ENCODE measurements at regions not wholly inside any gene's neighbourhood (a gene's known extent, or its start where the extent isn't known, plus 50 kb on each side); places are given as distances from the start of the nearest gene placed in this dataset.

GRCh38 chr1:177442584-177442983 is 271.8 kb downstream of the BRINP2 start:
- 15 to 40% (median 16%) methylated on average over 6 of the region's 6 CpGs for WGBS, 3 donors
- no peaks in the 10 kb centered on the region for H3K4me1 ChIP-seq (ENCODE audit: control insufficient read depth in 3 of 3, insufficient read depth in 2 of 3, low read depth in 1 of 3, low read length in 2 of 3)
- peaks cover 0 to 4% (median 0%) of the 10 kb centered on the region in 3 donors for H3K27me3 ChIP-seq (ENCODE audit: control insufficient read depth in 3 of 3, insufficient read depth in 3 of 3, low read length in 3 of 3)
- no peak overlapping the region for H3K4me3 ChIP-seq (ENCODE audit: low read depth in 1 of 3, low read length in 3 of 3)
- H3K9me3 ChIP-seq (ENCODE audit: control insufficient read depth in 2 of 2, insufficient read depth in 1 of 2, low read depth in 1 of 2, low read length in 1 of 2): no peaks in the 10 kb centered on the region
- DNase-seq: no peak
- H3K36me3 ChIP-seq (ENCODE audit: control insufficient read depth in 3 of 3, insufficient read depth in 2 of 3, low read depth in 1 of 3, low read length in 3 of 3): no peaks in the 10 kb centered on the region
- H3K27ac ChIP-seq (ENCODE audit: low read depth in 1 of 3, low read length in 2 of 3): no peak overlapping the region
- no peak for FAIRE-seq

GRCh38 chr1:177441281-177441680 is 270.5 kb downstream of the BRINP2 start:
- Histone ChIP-seq H3K4me1 (ENCODE audit: control insufficient read depth in 3 of 3, insufficient read depth in 2 of 3, low read depth in 1 of 3, low read length in 2 of 3) (no peaks in the 10 kb centered on the region), H3K4me3 (ENCODE audit: low read depth in 1 of 3, low read length in 3 of 3) (no peak overlapping the region), H3K27me3 (ENCODE audit: control insufficient read depth in 3 of 3, insufficient read depth in 3 of 3, low read length in 3 of 3) (peaks cover 0 to 4% (median 0%) of the 10 kb centered on the region in 3 donors), H3K36me3 (ENCODE audit: control insufficient read depth in 3 of 3, insufficient read depth in 2 of 3, low read depth in 1 of 3, low read length in 3 of 3) (no peaks in the 10 kb centered on the region), H3K9me3 (ENCODE audit: control insufficient read depth in 2 of 2, insufficient read depth in 1 of 2, low read depth in 1 of 2, low read length in 1 of 2) (no peaks in the 10 kb centered on the region), H3K27ac (ENCODE audit: low read depth in 1 of 3, low read length in 2 of 3) (no peak overlapping the region)
- WGBS, 3 donors: 81 to 94% (median 83%) methylated on average over 1 of the region's 1 CpG
- DNase-seq (no peak), FAIRE-seq (no peak)

- no peaks in the 10 kb centered on the region for H3K4me1 ChIP-seq (ENCODE audit: control insufficient read depth in 3 of 3, insufficient read depth in 2 of 3, low read depth in 1 of 3, low read length in 2 of 3)
- H3K27me3 ChIP-seq (ENCODE audit: control insufficient read depth in 3 of 3, insufficient read depth in 3 of 3, low read length in 3 of 3): peaks cover 0 to 4% (median 0%) of the 10 kb centered on the region in 3 donors
- no peak overlapping the region for H3K27ac ChIP-seq (ENCODE audit: low read depth in 1 of 3, low read length in 2 of 3)
- FAIRE-seq (no peak), DNase-seq (no peak)
- 69 to 70% (median 69%) methylated on average over 4 of the region's 4 CpGs for WGBS, 3 donors
- no peak overlapping the region for H3K4me3 ChIP-seq (ENCODE audit: low read depth in 1 of 3, low read length in 3 of 3)
- H3K36me3 ChIP-seq (ENCODE audit: control insufficient read depth in 3 of 3, insufficient read depth in 2 of 3, low read depth in 1 of 3, low read length in 3 of 3): no peaks in the 10 kb centered on the region
- H3K9me3 ChIP-seq (ENCODE audit: control insufficient read depth in 2 of 2, insufficient read depth in 1 of 2, low read depth in 1 of 2, low read length in 1 of 2): no peaks in the 10 kb centered on the region
Measured at GRCh38 chr1:177440821-177441220, 270.1 kb downstream of the BRINP2 start.

GRCh38 chr1:177439301-177439700 is 268.5 kb downstream of the BRINP2 start:
- Histone ChIP-seq H3K27me3 (ENCODE audit: control insufficient read depth in 3 of 3, insufficient read depth in 3 of 3, low read length in 3 of 3) (peaks cover 0 to under 1% (median 0%) of the 10 kb centered on the region in 3 donors), H3K27ac (ENCODE audit: low read depth in 1 of 3, low read length in 2 of 3) (no peak overlapping the region), H3K36me3 (ENCODE audit: control insufficient read depth in 3 of 3, insufficient read depth in 2 of 3, low read depth in 1 of 3, low read length in 3 of 3) (no peaks in the 10 kb centered on the region), H3K4me1 (ENCODE audit: control insufficient read depth in 3 of 3, insufficient read depth in 2 of 3, low read depth in 1 of 3, low read length in 2 of 3) (no peaks in the 10 kb centered on the region), H3K4me3 (ENCODE audit: low read depth in 1 of 3, low read length in 3 of 3) (no peak overlapping the region), H3K9me3 (ENCODE audit: control insufficient read depth in 2 of 2, insufficient read depth in 1 of 2, low read depth in 1 of 2, low read length in 1 of 2) (no peaks in the 10 kb centered on the region)
- FAIRE-seq (no peak), DNase-seq (no peak)

GRCh38 chr1:177435364-177435763 is 264.6 kb downstream of the BRINP2 start:
- Histone ChIP-seq H3K36me3 (ENCODE audit: control insufficient read depth in 3 of 3, insufficient read depth in 2 of 3, low read depth in 1 of 3, low read length in 3 of 3) (no peaks in the 10 kb centered on the region), H3K27ac (ENCODE audit: low read depth in 1 of 3, low read length in 2 of 3) (no peak overlapping the region), H3K4me3 (ENCODE audit: low read depth in 1 of 3, low read length in 3 of 3) (no peak overlapping the region), H3K9me3 (ENCODE audit: control insufficient read depth in 2 of 2, insufficient read depth in 1 of 2, low read depth in 1 of 2, low read length in 1 of 2) (no peaks in the 10 kb centered on the region), H3K4me1 (ENCODE audit: control insufficient read depth in 3 of 3, insufficient read depth in 2 of 3, low read depth in 1 of 3, low read length in 2 of 3) (no peaks in the 10 kb centered on the region), H3K27me3 (ENCODE audit: control insufficient read depth in 3 of 3, insufficient read depth in 3 of 3, low read length in 3 of 3) (peaks cover 0 to 2% (median 0%) of the 10 kb centered on the region in 3 donors)
- FAIRE-seq (no peak), DNase-seq (no peak)
- WGBS, 3 donors: 82 to 94% (median 86%) methylated on average over 1 of the region's 1 CpG

GRCh38 chr1:177432897-177433296 is 262.1 kb downstream of the BRINP2 start:
- no peak for FAIRE-seq

GRCh38 chr1:177431123-177431522 is 260.4 kb downstream of the BRINP2 start:
- peaks cover 0 to 2% (median 0%) of the 10 kb centered on the region in 3 donors for H3K27me3 ChIP-seq (ENCODE audit: control insufficient read depth in 3 of 3, insufficient read depth in 3 of 3, low read length in 3 of 3)
- no peak for DNase-seq
- WGBS, 3 donors: 59 to 65% (median 59%) methylated on average over 1 of the region's 1 CpG
- H3K4me3 ChIP-seq (ENCODE audit: low read depth in 1 of 3, low read length in 3 of 3): no peak overlapping the region
- no peaks in the 10 kb centered on the region for H3K4me1 ChIP-seq (ENCODE audit: control insufficient read depth in 3 of 3, insufficient read depth in 2 of 3, low read depth in 1 of 3, low read length in 2 of 3)
- no peaks in the 10 kb centered on the region for H3K36me3 ChIP-seq (ENCODE audit: control insufficient read depth in 3 of 3, insufficient read depth in 2 of 3, low read depth in 1 of 3, low read length in 3 of 3)
- H3K27ac ChIP-seq (ENCODE audit: low read depth in 1 of 3, low read length in 2 of 3): no peak overlapping the region
- no peak for FAIRE-seq
- H3K9me3 ChIP-seq (ENCODE audit: control insufficient read depth in 2 of 2, insufficient read depth in 1 of 2, low read depth in 1 of 2, low read length in 1 of 2): no peaks in the 10 kb centered on the region

More at GRCh38 chr1:177432897-177433296, 262.1 kb downstream of the BRINP2 start:
- Histone ChIP-seq H3K4me3 (ENCODE audit: low read depth in 1 of 3, low read length in 3 of 3) (no peak overlapping the region), H3K9me3 (ENCODE audit: control insufficient read depth in 2 of 2, insufficient read depth in 1 of 2, low read depth in 1 of 2, low read length in 1 of 2) (no peaks in the 10 kb centered on the region), H3K4me1 (ENCODE audit: control insufficient read depth in 3 of 3, insufficient read depth in 2 of 3, low read depth in 1 of 3, low read length in 2 of 3) (no peaks in the 10 kb centered on the region), H3K27me3 (ENCODE audit: control insufficient read depth in 3 of 3, insufficient read depth in 3 of 3, low read length in 3 of 3) (peaks cover 0 to 2% (median 0%) of the 10 kb centered on the region in 3 donors), H3K27ac (ENCODE audit: low read depth in 1 of 3, low read length in 2 of 3) (no peak overlapping the region), H3K36me3 (ENCODE audit: control insufficient read depth in 3 of 3, insufficient read depth in 2 of 3, low read depth in 1 of 3, low read length in 3 of 3) (no peaks in the 10 kb centered on the region)
- 77 to 94% (median 79%) methylated on average over 1 of the region's 1 CpG for WGBS, 3 donors
- DNase-seq: no peak

- H3K9me3 ChIP-seq (ENCODE audit: control insufficient read depth in 2 of 2, insufficient read depth in 1 of 2, low read depth in 1 of 2, low read length in 1 of 2): no peaks in the 10 kb centered on the region
- H3K27ac ChIP-seq (ENCODE audit: low read depth in 1 of 3, low read length in 2 of 3): no peak overlapping the region
- FAIRE-seq (no peak), DNase-seq (no peak)
- H3K27me3 ChIP-seq (ENCODE audit: control insufficient read depth in 3 of 3, insufficient read depth in 3 of 3, low read length in 3 of 3): peaks cover 0 to 2% (median 0%) of the 10 kb centered on the region in 3 donors
- WGBS, 3 donors: 57 to 81% (median 69%) methylated on average over 2 of the region's 2 CpGs
- no peaks in the 10 kb centered on the region for H3K36me3 ChIP-seq (ENCODE audit: control insufficient read depth in 3 of 3, insufficient read depth in 2 of 3, low read depth in 1 of 3, low read length in 3 of 3)
- no peak overlapping the region for H3K4me3 ChIP-seq (ENCODE audit: low read depth in 1 of 3, low read length in 3 of 3)
- no peaks in the 10 kb centered on the region for H3K4me1 ChIP-seq (ENCODE audit: control insufficient read depth in 3 of 3, insufficient read depth in 2 of 3, low read depth in 1 of 3, low read length in 2 of 3)
Measured at GRCh38 chr1:177429234-177429633, 258.5 kb downstream of the BRINP2 start.

- DNase-seq: no peak
- peaks cover 0 to 2% (median 0%) of the 10 kb centered on the region in 3 donors for H3K27me3 ChIP-seq (ENCODE audit: control insufficient read depth in 3 of 3, insufficient read depth in 3 of 3, low read length in 3 of 3)
- H3K4me3 ChIP-seq (ENCODE audit: low read depth in 1 of 3, low read length in 3 of 3): no peak overlapping the region
- H3K9me3 ChIP-seq (ENCODE audit: control insufficient read depth in 2 of 2, insufficient read depth in 1 of 2, low read depth in 1 of 2, low read length in 1 of 2): no peaks in the 10 kb centered on the region
- no peak overlapping the region for H3K27ac ChIP-seq (ENCODE audit: low read depth in 1 of 3, low read length in 2 of 3)
- WGBS, 3 donors: 56 to 72% (median 63%) methylated on average over 1 of the region's 1 CpG
- H3K36me3 ChIP-seq (ENCODE audit: control insufficient read depth in 3 of 3, insufficient read depth in 2 of 3, low read depth in 1 of 3, low read length in 3 of 3): no peaks in the 10 kb centered on the region
- no peak for FAIRE-seq
- H3K4me1 ChIP-seq (ENCODE audit: control insufficient read depth in 3 of 3, insufficient read depth in 2 of 3, low read depth in 1 of 3, low read length in 2 of 3): no peaks in the 10 kb centered on the region
Measured at GRCh38 chr1:177427811-177428210, 257.1 kb downstream of the BRINP2 start.

Data from small intestine (tissue), 7 donors.